H9 (cell line): ENCODE measurements at regions not wholly inside any gene's neighbourhood (a gene's known extent, or its start where the extent isn't known, plus 50 kb on each side); places are given as distances from the start of the nearest gene placed in this dataset.

Experiments
- DNase-seq: peaks from one replicate; pipeline ENCODE4 v3.0.0-alpha.2; 2017
- H2AFZ ChIP-seq: one replicate; pipeline ENCODE4 v1.6.1; 2013; ENCODE audit warnings: mild to moderate bottlenecking, low read length, control low read depth, moderate library complexity
- H2AK5ac ChIP-seq: 2 replicates; pipeline ENCODE4 v1.6.1; 2013; ENCODE audit warnings: low read length, control low read depth, mixed read lengths; ENCODE audit not compliant: insufficient read length
- H2BK120ac ChIP-seq: one replicate; pipeline ENCODE4 v1.6.1; 2013; ENCODE audit warnings: low read depth, mild to moderate bottlenecking, low read length, control low read depth, inconsistent platforms; ENCODE audit not compliant: poor library complexity, severe bottlenecking
- H2BK12ac ChIP-seq: 2 replicates; pipeline ENCODE4 v1.6.1; 2013; ENCODE audit warnings: low read length, control low read depth, mixed read lengths, low read depth; ENCODE audit not compliant: insufficient read length
- H2BK15ac ChIP-seq: 2 replicates; pipeline ENCODE4 v1.6.1; 2013; ENCODE audit warnings: low read depth, low read length, control low read depth
- H2BK20ac ChIP-seq: one replicate; pipeline ENCODE4 v1.6.1; 2013; ENCODE audit warnings: low read depth, mild to moderate bottlenecking, low read length, control low read depth, inconsistent platforms; ENCODE audit not compliant: poor library complexity, severe bottlenecking
- H2BK5ac ChIP-seq: 2 replicates; pipeline ENCODE4 v1.6.1; 2013; ENCODE audit warnings: low read length, control low read depth, mixed read lengths; ENCODE audit not compliant: insufficient read length
- H3K14ac ChIP-seq: 2 replicates; pipeline ENCODE4 v1.6.1; 2013; ENCODE audit warnings: low read length, control low read depth; ENCODE audit not compliant: insufficient read depth
- H3K18ac ChIP-seq: 2 replicates; pipeline ENCODE4 v1.6.1; 2013; ENCODE audit warnings: low read depth, mild to moderate bottlenecking, mixed read lengths, low read length, control low read depth; ENCODE audit not compliant: insufficient read length
- H3K23ac ChIP-seq: 2 replicates; pipeline ENCODE4 v1.6.1; 2013; ENCODE audit warnings: low read length, control low read depth, mixed read lengths, low read depth; ENCODE audit not compliant: insufficient read length
- H3K23me2 ChIP-seq: 2 replicates; pipeline ENCODE4 v1.6.1; 2013; ENCODE audit warnings: low read depth, mild to moderate bottlenecking, mixed read lengths, low read length, control low read depth; ENCODE audit not compliant: insufficient read length, poor library complexity, severe bottlenecking
- H3K27ac ChIP-seq: 2 replicates; pipeline ENCODE4 v1.5.1; 2013; ENCODE audit warnings: low read length, control low read depth, mixed read lengths, low read depth; ENCODE audit not compliant: insufficient read length
- H3K27me3 ChIP-seq: 2 replicates; pipeline ENCODE4 v1.6.1; 2013; ENCODE audit warnings: low read length, control low read depth, inconsistent platforms; ENCODE audit not compliant: insufficient read depth
- H3K4ac ChIP-seq: 2 replicates; pipeline ENCODE4 v1.6.1; 2013; ENCODE audit warnings: low read depth, mild to moderate bottlenecking, control low read depth, inconsistent platforms, low read length, moderate library complexity
- H3K4me1 ChIP-seq: 2 replicates; pipeline ENCODE4 v1.6.1; 2013; ENCODE audit warnings: low read length, control low read depth, inconsistent platforms; ENCODE audit not compliant: insufficient read depth
- H3K4me2 ChIP-seq: 2 replicates; pipeline ENCODE4 v1.6.1; 2013; ENCODE audit warnings: low read length, control low read depth, mixed read lengths; ENCODE audit not compliant: insufficient read length, insufficient read depth
- H3K56ac ChIP-seq: 2 replicates; pipeline ENCODE4 v1.6.1; 2013; ENCODE audit warnings: low read depth, mild to moderate bottlenecking, mixed read lengths, low read length, control low read depth; ENCODE audit not compliant: insufficient read length
- H3K79me1 ChIP-seq: 2 replicates; pipeline ENCODE4 v1.6.1; 2013; ENCODE audit warnings: low read depth, mild to moderate bottlenecking, moderate library complexity, low read length, control low read depth, inconsistent platforms; ENCODE audit not compliant: insufficient read depth, poor library complexity, severe bottlenecking
- H3K79me2 ChIP-seq: 2 replicates; pipeline ENCODE4 v1.6.1; 2013; ENCODE audit warnings: low read length, control low read depth, inconsistent platforms; ENCODE audit not compliant: insufficient read depth
- H3K9ac ChIP-seq: 2 replicates; pipeline ENCODE4 v1.6.1; 2013; ENCODE audit warnings: low read length, control low read depth, mixed read lengths; ENCODE audit not compliant: insufficient read length; ENCODE audit errors: extremely low read depth
- H3K9me3 ChIP-seq: one replicate; pipeline ENCODE4 v1.6.1; 2013; ENCODE audit warnings: low read depth, low read length, inconsistent platforms; ENCODE audit not compliant: control insufficient read depth
- H3T11ph ChIP-seq: one replicate; pipeline ENCODE4 v1.6.1; 2013; ENCODE audit warnings: mild to moderate bottlenecking, low read length, control low read depth, inconsistent platforms
- H4K20me1 ChIP-seq: one replicate; pipeline ENCODE4 v1.6.1; 2013; ENCODE audit not compliant: control insufficient read depth, insufficient read length, insufficient read depth
- H4K5ac ChIP-seq: 2 replicates; pipeline ENCODE4 v1.6.1; 2013; ENCODE audit warnings: low read depth, mild to moderate bottlenecking, mixed read lengths, low read length, control low read depth; ENCODE audit not compliant: insufficient read length
- H4K8ac ChIP-seq: replicated peaks from 2 replicates; pipeline ENCODE4 v1.6.1; 2013; ENCODE audit warnings: low read length, control low read depth, mixed read lengths, low read depth; ENCODE audit not compliant: insufficient read length
- H4K91ac ChIP-seq: 2 replicates; pipeline ENCODE4 v1.6.1; 2013; ENCODE audit warnings: low read depth, mild to moderate bottlenecking, moderate library complexity, mixed read lengths, low read length, control low read depth; ENCODE audit not compliant: insufficient read length
- H3K27ac Mint-ChIP-seq, 3 experiments: 2 replicates in 2 of 3; 3 replicates in 1 of 3; pipeline ENCODE4 v1.8.0; 2020 to 2021; ENCODE audit warnings: mixed read lengths in 3 of 3, mild to moderate bottlenecking in 1 of 3, moderate library complexity in 1 of 3
- H3K27me3 Mint-ChIP-seq: 2 replicates; pipeline ENCODE4 v1.8.0; 2021; ENCODE audit warnings: low read depth, mild to moderate bottlenecking, moderate library complexity, mixed read lengths
- H3K36me3 Mint-ChIP-seq, 3 experiments: 2 replicates in 2 of 3; 3 replicates in 1 of 3; pipeline ENCODE4 v1.8.0; 2020 to 2021; ENCODE audit warnings: low read depth in 3 of 3, mixed read lengths in 3 of 3; ENCODE audit not compliant: insufficient read depth in 1 of 3
- H3K4me1 Mint-ChIP-seq, 2 experiments: 2 replicates each; pipeline ENCODE4 v1.8.0; 2020; ENCODE audit warnings: mixed read lengths in 2 of 2
- H3K4me3 Mint-ChIP-seq, 2 experiments: 2 replicates in 1 of 2; 3 replicates in 1 of 2; pipeline ENCODE4 v1.8.0; 2020 to 2021; ENCODE audit warnings: mild to moderate bottlenecking in 2 of 2, mixed read lengths in 2 of 2, moderate library complexity in 1 of 2
- H3K9me3 Mint-ChIP-seq, 2 experiments: 2 replicates in 1 of 2; 3 replicates in 1 of 2; pipeline ENCODE4 v1.8.0; 2020; ENCODE audit warnings: mild to moderate bottlenecking in 2 of 2, mixed read lengths in 2 of 2, moderate library complexity in 1 of 2
- CTCF ChIP-seq: fragments of 200-600 bp; sonication (generic); conservative IDR thresholded peaks from 3 replicates; pipeline ENCODE4 v1.8.0; 2021; ENCODE audit warnings: antibody characterized with exemption, mild to moderate bottlenecking
- WGBS: extraction: QIAGEN DNeasy Blood & Tissue Kit; methylation state at CpG from one replicate; pipeline ENCODE4 v1.1.7; 2013; ENCODE audit warnings: missing lambda C conversion rate, low lambda C conversion rate, mixed read lengths; ENCODE audit not compliant: insufficient read length; ENCODE audit errors: extremely low coverage; 5-methylcytosine and 5-hydroxymethylcytosine counted together

- Histone ChIP-seq H2BK12ac (no peak overlapping the region), H2AK5ac (no peak overlapping the region), H3K23me2 (no peaks in the 10 kb centered on the region), H2BK120ac (no peak overlapping the region), H2BK5ac (no peak overlapping the region), H3K9ac (no peak overlapping the region), H4K20me1 (no peaks in the 10 kb centered on the region), H4K8ac (no peak overlapping the region), H4K5ac (no peak overlapping the region), H3K27ac (no peak overlapping the region), H3K9me3 (no peaks in the 10 kb centered on the region), H2BK20ac (no peak overlapping the region), H2AFZ (no peak overlapping the region), H3K56ac (no peak overlapping the region), H2BK15ac (no peak overlapping the region), H3K23ac (no peak overlapping the region), H4K91ac (no peak overlapping the region), H3K18ac (no peak overlapping the region), H3K27me3 (no peaks in the 10 kb centered on the region), H3K79me2 (no peaks in the 10 kb centered on the region), H3K4me2 (no peak overlapping the region), H3K4me1 (no peaks in the 10 kb centered on the region; the same call in 1 of the 2 replicates), H3K79me1 (no peaks in the 10 kb centered on the region), H3K4ac (no peak overlapping the region), H3T11ph (no peak overlapping the region), H3K14ac (no peak overlapping the region)
- no peak for TF ChIP-seq CTCF
- Mint-ChIP-seq H3K27me3 (peaks cover 17% of the 10 kb centered on the region), H3K4me1 (peaks cover 8 to 20% of the 10 kb centered on the region in 2 experiments), H3K36me3 (no peaks in the 10 kb centered on the region), H3K27ac (no peak overlapping the region), H3K4me3 (no peak overlapping the region), H3K9me3 (no peaks in the 10 kb centered on the region)
- WGBS: no CpG with 5 or more reads among the region's 10 CpGs
- no peak for DNase-seq
Measured at GRCh38 chr10:71090801-71091200, 121.6 kb upstream of the UNC5B start.
